ENCODE measurements at regions not wholly inside any gene's neighbourhood (a gene's known extent, or its start where the extent isn't known, plus 50 kb on each side); places are given as distances from the start of the nearest gene placed in this dataset.

- TF ChIP-seq POLR2AphosphoS5 (IDR thresholded peaks at IDR 0.05) (no peak), POLR2A (IDR thresholded peaks at IDR 0.05) (no peak), EP300 (IDR thresholded peaks at IDR 0.05) (no peak)
- TF ChIP-seq, protein P1, sequence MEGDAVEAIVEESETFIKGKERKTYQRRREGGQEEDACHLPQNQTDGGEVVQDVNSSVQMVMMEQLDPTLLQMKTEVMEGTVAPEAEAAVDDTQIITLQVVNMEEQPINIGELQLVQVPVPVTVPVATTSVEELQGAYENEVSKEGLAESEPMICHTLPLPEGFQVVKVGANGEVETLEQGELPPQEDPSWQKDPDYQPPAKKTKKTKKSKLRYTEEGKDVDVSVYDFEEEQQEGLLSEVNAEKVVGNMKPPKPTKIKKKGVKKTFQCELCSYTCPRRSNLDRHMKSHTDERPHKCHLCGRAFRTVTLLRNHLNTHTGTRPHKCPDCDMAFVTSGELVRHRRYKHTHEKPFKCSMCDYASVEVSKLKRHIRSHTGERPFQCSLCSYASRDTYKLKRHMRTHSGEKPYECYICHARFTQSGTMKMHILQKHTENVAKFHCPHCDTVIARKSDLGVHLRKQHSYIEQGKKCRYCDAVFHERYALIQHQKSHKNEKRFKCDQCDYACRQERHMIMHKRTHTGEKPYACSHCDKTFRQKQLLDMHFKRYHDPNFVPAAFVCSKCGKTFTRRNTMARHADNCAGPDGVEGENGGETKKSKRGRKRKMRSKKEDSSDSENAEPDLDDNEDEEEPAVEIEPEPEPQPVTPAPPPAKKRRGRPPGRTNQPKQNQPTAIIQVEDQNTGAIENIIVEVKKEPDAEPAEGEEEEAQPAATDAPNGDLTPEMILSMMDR (IDR thresholded peaks at IDR 0.05): no peak
Observed at GRCh38 chr13:86714495-86714894, 915.3 kb upstream of the SLITRK6 start.

Measured in sigmoid colon (tissue), 4 donors.